ENCODE measurements at regions not wholly inside any gene's neighbourhood (a gene's known extent, or its start where the extent isn't known, plus 50 kb on each side); places are given as distances from the start of the nearest gene placed in this dataset.

DNA sequence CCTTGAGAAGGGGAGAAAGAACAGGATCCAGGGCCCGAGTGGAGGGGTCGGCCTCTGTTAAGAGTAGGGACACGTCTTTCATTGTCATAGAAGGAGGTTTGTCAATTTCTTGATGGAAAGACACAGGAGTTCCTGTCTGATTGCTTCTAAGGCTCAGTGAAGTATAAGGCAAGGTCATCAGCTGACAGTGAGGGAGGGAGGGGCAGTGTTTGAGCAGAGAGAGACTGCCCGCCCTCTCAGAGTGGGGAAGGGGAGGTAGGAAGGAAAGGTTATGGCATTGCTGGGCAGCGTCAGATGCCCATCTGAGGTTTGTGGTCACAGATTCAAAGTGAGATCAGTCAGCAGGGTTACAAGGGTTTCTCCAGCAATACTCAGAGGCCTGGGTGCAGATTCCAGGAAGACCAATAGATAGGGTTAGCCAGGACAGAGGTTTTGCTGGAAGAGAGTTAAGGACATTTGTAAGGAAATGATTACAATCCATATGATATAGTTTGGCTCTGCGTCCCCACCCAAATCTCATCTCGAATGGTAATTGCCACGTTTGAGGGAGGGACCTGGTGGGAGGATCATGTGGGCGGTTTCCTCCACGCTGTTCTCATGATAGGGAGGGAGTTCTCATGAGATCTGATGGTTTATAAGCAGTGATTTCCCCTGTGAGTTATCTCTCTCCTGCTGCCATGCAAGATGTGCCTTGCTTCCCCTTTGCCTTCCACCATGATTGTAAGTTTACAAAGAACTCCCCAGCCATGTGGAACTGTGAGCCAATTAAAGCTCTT, 127.2 kb upstream of the GJB5 start:
- H3K4me3 ChIP-seq (ENCODE audit: low read depth, poor library complexity, severe bottlenecking) = no peak overlapping the region
- no peak for DNase-seq (ENCODE audit: low spot score in 2 of 2)
- TF ChIP-seq, protein P1, sequence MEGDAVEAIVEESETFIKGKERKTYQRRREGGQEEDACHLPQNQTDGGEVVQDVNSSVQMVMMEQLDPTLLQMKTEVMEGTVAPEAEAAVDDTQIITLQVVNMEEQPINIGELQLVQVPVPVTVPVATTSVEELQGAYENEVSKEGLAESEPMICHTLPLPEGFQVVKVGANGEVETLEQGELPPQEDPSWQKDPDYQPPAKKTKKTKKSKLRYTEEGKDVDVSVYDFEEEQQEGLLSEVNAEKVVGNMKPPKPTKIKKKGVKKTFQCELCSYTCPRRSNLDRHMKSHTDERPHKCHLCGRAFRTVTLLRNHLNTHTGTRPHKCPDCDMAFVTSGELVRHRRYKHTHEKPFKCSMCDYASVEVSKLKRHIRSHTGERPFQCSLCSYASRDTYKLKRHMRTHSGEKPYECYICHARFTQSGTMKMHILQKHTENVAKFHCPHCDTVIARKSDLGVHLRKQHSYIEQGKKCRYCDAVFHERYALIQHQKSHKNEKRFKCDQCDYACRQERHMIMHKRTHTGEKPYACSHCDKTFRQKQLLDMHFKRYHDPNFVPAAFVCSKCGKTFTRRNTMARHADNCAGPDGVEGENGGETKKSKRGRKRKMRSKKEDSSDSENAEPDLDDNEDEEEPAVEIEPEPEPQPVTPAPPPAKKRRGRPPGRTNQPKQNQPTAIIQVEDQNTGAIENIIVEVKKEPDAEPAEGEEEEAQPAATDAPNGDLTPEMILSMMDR (IDR thresholded peaks at IDR 0.05) = no peak
- no peak for TF ChIP-seq POLR2A (IDR thresholded peaks at IDR 0.05)
- intact Hi-C loops (cut with DNase I; ENCODE audit: low total_unique reads) = no loop called here
- WGBS, 2 donors = 64 to 67% methylated on average over 10 of the region's 10 CpGs

DNA sequence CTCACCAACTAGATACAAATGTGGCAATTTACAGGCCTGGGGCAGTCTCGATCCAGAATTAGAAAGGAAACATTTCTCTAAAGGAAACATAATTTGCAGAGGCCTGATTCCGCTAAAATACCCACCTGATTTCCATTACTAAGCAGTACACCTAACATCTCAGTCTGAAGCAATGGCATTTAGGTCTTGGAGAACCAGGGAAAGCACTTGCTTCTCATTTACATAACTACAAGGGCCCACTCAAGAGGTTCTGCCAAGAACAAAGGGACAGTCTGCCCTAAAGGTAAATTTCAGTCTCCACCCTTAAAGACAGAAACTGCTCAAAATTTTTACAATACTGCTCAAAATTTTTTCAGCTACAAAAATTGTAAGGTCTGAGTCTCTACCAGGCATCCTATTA, 123.7 kb upstream of the GJB5 start:
- no peak for DNase-seq (ENCODE audit: low spot score in 2 of 2)
- 88 to 90% methylated on average over 2 of the region's 2 CpGs for WGBS, 2 donors
- no peak overlapping the region for H3K4me3 ChIP-seq (ENCODE audit: low read depth, poor library complexity, severe bottlenecking)
- intact Hi-C loops (cut with DNase I; ENCODE audit: low total_unique reads) = no loop called here
- no peak for TF ChIP-seq POLR2A (IDR thresholded peaks at IDR 0.05)
- TF ChIP-seq, protein P1 (IDR thresholded peaks at IDR 0.05) = no peak

DNA sequence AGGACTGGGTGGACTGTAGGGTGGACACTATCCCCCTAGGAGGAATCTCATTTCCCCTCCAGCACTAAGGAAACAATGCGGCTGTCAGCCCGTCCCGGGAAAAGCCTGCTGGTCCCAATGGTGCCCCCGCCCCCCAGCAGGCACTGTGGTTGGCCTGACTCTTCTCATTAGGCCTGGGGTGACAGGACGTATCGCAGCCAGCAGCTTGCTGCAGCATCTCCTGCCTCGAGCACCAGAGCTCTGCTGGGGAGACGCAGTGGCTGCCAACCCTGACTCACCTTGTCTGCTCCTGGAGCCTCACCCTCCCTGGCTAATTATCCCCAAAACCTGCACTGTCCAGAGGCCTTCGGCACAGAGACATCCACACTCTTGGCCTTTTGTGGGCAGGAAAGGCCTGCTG, 115.1 kb upstream of the GJB5 start:
- WGBS, 2 donors = 20 to 48% methylated on average over 5 to 7 of the region's 9 CpGs
- TF ChIP-seq, protein P1 (IDR thresholded peaks at IDR 0.05) = no peak
- no peak for TF ChIP-seq POLR2A (IDR thresholded peaks at IDR 0.05)
- H3K4me3 ChIP-seq (ENCODE audit: low read depth, poor library complexity, severe bottlenecking) = no peak overlapping the region
- intact Hi-C loops (cut with DNase I; ENCODE audit: low total_unique reads) = no loop called here
- no peak for DNase-seq (ENCODE audit: low spot score in 2 of 2)

DNA sequence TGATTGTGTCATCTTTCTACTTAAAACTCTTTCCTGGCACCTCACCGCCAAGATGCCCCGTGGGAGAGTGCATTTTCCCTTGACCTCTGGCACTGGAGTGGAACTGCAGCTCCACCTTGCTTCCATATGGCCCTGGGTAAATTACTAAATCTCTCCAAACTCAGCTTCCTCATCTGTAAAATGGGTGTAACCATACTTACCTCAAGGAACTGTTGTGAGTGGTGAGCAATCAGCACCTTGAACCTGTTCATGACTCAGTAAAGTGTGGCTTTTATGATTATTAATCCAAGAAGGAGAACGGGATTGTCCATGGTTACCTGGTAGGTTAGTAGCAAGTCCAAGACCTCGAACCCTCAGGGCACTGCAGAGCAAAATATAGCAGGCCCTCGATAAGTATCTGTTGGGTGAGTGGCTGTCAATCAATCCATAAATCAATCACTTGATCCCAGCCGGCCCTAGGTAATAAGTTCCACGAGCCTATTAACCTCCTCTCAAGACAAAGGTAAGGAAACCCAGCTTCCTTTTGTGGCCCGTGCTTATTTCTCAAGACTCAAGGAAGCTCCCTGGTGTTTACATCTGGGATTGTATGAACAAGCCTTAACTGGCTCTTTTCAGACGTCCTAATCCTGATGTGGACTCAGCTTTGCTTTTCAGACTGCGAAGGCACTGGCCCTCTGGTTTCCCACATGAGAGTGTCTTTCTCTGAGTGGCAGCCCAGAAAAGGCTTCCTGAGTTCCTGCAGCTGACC, 114.0 kb upstream of the GJB5 start:
- TF ChIP-seq POLR2A (IDR thresholded peaks at IDR 0.05) = no peak
- TF ChIP-seq, protein P1 (IDR thresholded peaks at IDR 0.05) = no peak
- H3K4me3 ChIP-seq (ENCODE audit: low read depth, poor library complexity, severe bottlenecking) = no peak overlapping the region
- DNase-seq (ENCODE audit: low spot score in 2 of 2) = no peak
- intact Hi-C loops (cut with DNase I; ENCODE audit: low total_unique reads) = no loop called here
- 44 to 51% methylated on average over 9 to 10 of the region's 10 CpGs for WGBS, 2 donors

DNA sequence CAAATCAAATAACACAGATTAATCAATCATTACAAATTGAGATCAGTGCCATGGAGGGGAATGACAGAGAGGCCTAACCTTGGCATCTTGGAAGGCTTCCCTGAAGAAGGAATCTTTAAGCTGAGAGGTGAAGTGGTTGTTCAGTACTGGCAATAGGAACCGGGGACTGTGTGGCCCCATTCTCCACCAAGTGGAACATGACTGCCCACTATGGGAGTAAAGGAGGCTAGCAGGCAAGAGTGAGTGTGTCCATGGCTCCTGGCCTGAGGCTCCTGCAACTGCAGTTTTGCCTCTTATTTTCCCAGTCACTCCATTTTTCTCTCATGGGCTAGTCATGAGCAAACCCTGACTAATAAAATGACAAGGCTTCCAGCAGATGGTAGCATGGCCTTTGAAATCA, 112.2 kb upstream of the GJB5 start:
- no peak overlapping the region for H3K4me3 ChIP-seq (ENCODE audit: low read depth, poor library complexity, severe bottlenecking)
- DNase-seq (ENCODE audit: low spot score in 2 of 2) = no peak
- intact Hi-C loops (cut with DNase I; ENCODE audit: low total_unique reads) = no loop called here
- TF ChIP-seq, protein P1 (IDR thresholded peaks at IDR 0.05) = no peak
- no peak for TF ChIP-seq POLR2A (IDR thresholded peaks at IDR 0.05)
- WGBS, 2 donors = 50 to 90% methylated on average over 1 of the region's 1 CpG

Measured in lower leg skin (tissue), 4 donors.